H1 (cell line): ENCODE measurements at regions not wholly inside any gene's neighbourhood (a gene's known extent, or its start where the extent isn't known, plus 50 kb on each side); places are given as distances from the start of the nearest gene placed in this dataset.

Source experiments
- HDAC2 ChIP-seq, 2 experiments: fragments of 300-600 bp in 1 of 2; sonication (generic) in 1 of 2; IDR thresholded peaks; 2 replicates each; pipeline ENCODE4 v1.6.1; 2011 to 2012; ENCODE audit warnings: low read depth in 2 of 2, low read length in 2 of 2, mild to moderate bottlenecking in 2 of 2, moderate library complexity in 2 of 2, borderline replicate concordance in 1 of 2, inconsistent platforms in 1 of 2

DNA sequence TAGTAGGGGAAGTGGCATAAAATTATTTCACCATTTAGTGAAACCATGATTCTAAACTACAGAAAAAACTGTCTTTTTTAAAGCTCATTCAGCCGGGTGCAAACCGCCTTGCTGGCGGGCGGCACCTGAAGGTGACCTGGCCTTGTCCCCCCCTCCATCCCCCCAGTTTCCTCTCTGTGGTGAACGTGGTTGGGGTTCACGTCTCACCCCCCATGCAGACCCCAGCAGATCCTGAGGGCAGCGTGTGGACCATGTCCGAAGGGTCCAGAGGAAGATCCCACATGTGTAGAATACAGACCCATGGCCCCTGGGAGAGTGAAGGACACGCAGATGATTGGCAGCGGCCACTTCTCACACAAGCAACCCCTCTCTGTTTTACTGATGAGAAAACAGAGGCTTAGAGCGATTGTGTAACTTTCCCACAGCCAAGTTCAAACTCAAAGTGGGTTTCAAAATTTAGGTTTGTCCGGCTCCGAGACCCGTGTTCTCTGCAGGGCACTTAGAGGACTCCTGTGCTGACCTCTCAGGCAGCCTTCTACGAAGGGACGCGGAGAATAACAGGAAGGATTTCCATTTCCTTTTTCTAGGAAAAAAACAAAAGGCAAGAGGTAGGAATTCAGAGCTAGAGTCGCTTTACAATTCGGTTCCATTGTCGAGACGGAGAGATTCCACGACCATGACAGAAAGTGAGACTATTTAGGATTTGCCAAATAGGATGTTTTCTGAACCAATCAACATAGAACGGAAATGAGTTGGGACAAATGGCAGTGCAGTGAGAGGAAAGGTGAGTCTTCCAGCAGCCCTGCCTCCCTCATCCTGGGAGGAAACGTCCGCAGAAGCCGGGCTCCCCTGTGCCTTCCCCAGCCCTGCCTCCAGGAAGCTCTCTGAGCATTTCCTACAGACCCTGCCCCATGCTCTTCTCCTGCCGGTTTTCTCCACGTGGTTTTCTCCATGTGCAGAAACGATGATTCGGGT, 67.6 kb upstream of the PITRM1 start (continued):
- TF ChIP-seq HDAC2 (IDR thresholded peaks at IDR 0.05; ENCODE audit: borderline replicate concordance in 1 of 2, low read depth in 2 of 2, low read length in 2 of 2), result no peak
